Fibroblast of lung (primary cell): ENCODE measurements at regions not wholly inside any gene's neighbourhood (a gene's known extent, or its start where the extent isn't known, plus 50 kb on each side); places are given as distances from the start of the nearest gene placed in this dataset.
A peak's percentile ranks its signal among the peaks of the same experiment; 100 is the strongest.

Source experiments
- DNase-seq, 2 donors: peaks; one replicate each; pipeline versions ENCODE4 v3.0.0 to v3.0.0-alpha.2; 2010; ENCODE audit warnings: low read depth in 2 of 2
- H2AFZ ChIP-seq: 2 replicates; pipeline ENCODE4 v1.5.1; 2012; ENCODE audit warnings: low read length, control low read depth, inconsistent platforms
- H3K27ac ChIP-seq: 2 replicates; pipeline ENCODE4 v1.5.1; 2011; ENCODE audit warnings: low read length, control low read depth; ENCODE audit not compliant: insufficient read depth
- H3K27me3 ChIP-seq: 2 replicates; pipeline ENCODE4 v1.5.1; 2011; ENCODE audit warnings: mild to moderate bottlenecking, low read length; ENCODE audit not compliant: control insufficient read depth, insufficient read depth
- H3K36me3 ChIP-seq: 2 replicates; pipeline ENCODE4 v1.5.1; 2011; ENCODE audit warnings: low read length; ENCODE audit not compliant: control insufficient read depth, insufficient read depth
- H3K4me1 ChIP-seq: 2 replicates; pipeline ENCODE4 v1.5.1; 2011; ENCODE audit warnings: low read length; ENCODE audit not compliant: control insufficient read depth, insufficient read depth; ENCODE audit errors: extremely low read depth
- H3K4me2 ChIP-seq: 2 replicates; pipeline ENCODE4 v1.5.1; 2011; ENCODE audit warnings: low read length, control low read depth; ENCODE audit not compliant: insufficient read depth; ENCODE audit errors: extremely low read depth
- H3K4me3 ChIP-seq, 4 experiments: fragments of 200-600 bp in 1 of 4; sonication (generic) in 1 of 4; replicated peaks in 1 of 4; 2 replicates each; pipeline ENCODE4 v1.5.1; 2011 to 2016; ENCODE audit warnings: low read length in 4 of 4, low read depth in 3 of 4, mild to moderate bottlenecking in 3 of 4, control low read depth in 2 of 4, inconsistent platforms in 1 of 4, mixed read lengths in 1 of 4; ENCODE audit not compliant: insufficient read depth in 1 of 4; ENCODE audit errors: control extremely low read depth in 1 of 4
- H3K79me2 ChIP-seq: 2 replicates; pipeline ENCODE4 v1.5.1; 2012; ENCODE audit warnings: mild to moderate bottlenecking, low read length, inconsistent platforms; ENCODE audit not compliant: control insufficient read depth, insufficient read depth
- H3K9ac ChIP-seq: 2 replicates; pipeline ENCODE4 v1.5.1; 2011; ENCODE audit warnings: mild to moderate bottlenecking, low read length, control low read depth; ENCODE audit not compliant: insufficient read depth
- H3K9me3 ChIP-seq: 2 replicates; pipeline ENCODE4 v1.5.1; 2012; ENCODE audit warnings: low read depth, low read length; ENCODE audit not compliant: control insufficient read depth, insufficient read depth
- H4K20me1 ChIP-seq: 2 replicates; pipeline ENCODE4 v1.5.1; 2011; ENCODE audit warnings: low read length; ENCODE audit not compliant: control insufficient read depth, insufficient read depth; ENCODE audit errors: extremely low read depth
- CTCF ChIP-seq, 2 donors: IDR thresholded peaks in 1 of 2; conservative IDR thresholded peaks in 1 of 2; 1 replicate in 1 of 2; 2 replicates in 1 of 2; pipeline ENCODE4 v1.5.1; 2011 to 2012; ENCODE audit warnings: low read length in 2 of 2, control low read depth in 1 of 2, inconsistent platforms in 1 of 2, low read depth in 1 of 2, mild to moderate bottlenecking in 1 of 2
- EZH2 ChIP-seq: IDR thresholded peaks from 2 replicates; pipeline ENCODE4 v1.5.1; 2012; ENCODE audit warnings: low read length, control low read depth, mild to moderate bottlenecking; ENCODE audit errors: missing control alignments

- Histone ChIP-seq H3K79me2 (no peaks in the 10 kb centered on the region), H3K4me3 (no peak overlapping the region), H3K4me1 (no peaks in the 10 kb centered on the region), H3K27ac (no peak overlapping the region), H3K36me3 (no peaks in the 10 kb centered on the region), H2AFZ (no peak overlapping the region), H3K9ac (no peak overlapping the region), H4K20me1 (no peaks in the 10 kb centered on the region), H3K9me3 (no peaks in the 10 kb centered on the region), H3K4me2 (no peak overlapping the region), H3K27me3 (no peaks in the 10 kb centered on the region)
- TF ChIP-seq EZH2 (no peak), CTCF (conservative IDR thresholded peaks at IDR 0.05 in 1 of 2, IDR thresholded peaks at IDR 0.05 in 1 of 2; ENCODE audit: low read depth in 1 of 2, low read length in 2 of 2) (no peak)
- no peak for DNase-seq
Observed at GRCh38 chr15:46652266-46652665, 1017.4 kb downstream of the SQOR start.

- Histone ChIP-seq H3K27ac (no peak overlapping the region), H3K4me3 (no peak overlapping the region), H3K27me3 (no peaks in the 10 kb centered on the region), H3K36me3 (no peaks in the 10 kb centered on the region), H3K9me3 (no peaks in the 10 kb centered on the region), H2AFZ (no peak overlapping the region), H4K20me1 (no peaks in the 10 kb centered on the region), H3K4me2 (no peak overlapping the region), H3K4me1 (no peaks in the 10 kb centered on the region), H3K79me2 (no peaks in the 10 kb centered on the region), H3K9ac (no peak overlapping the region)
- DNase-seq = peak in 1 of 2 donors; percentile 59
- TF ChIP-seq EZH2 (no peak), CTCF (conservative IDR thresholded peaks at IDR 0.05 in 1 of 2, IDR thresholded peaks at IDR 0.05 in 1 of 2; ENCODE audit: low read depth in 1 of 2, low read length in 2 of 2) (no peak)
Observed at GRCh38 chr15:46654993-46655392, 1020.2 kb downstream of the SQOR start.

GRCh38 chr15:46660096-46660842 lies 1025.4 kb downstream of the SQOR start:
- TF ChIP-seq EZH2 (no peak), CTCF (conservative IDR thresholded peaks at IDR 0.05 in 1 of 2, IDR thresholded peaks at IDR 0.05 in 1 of 2; ENCODE audit: low read depth in 1 of 2, low read length in 2 of 2) (no peak)
- no peaks in the 10 kb centered on the region for H4K20me1 ChIP-seq
- no peak overlapping the region for H3K4me3 ChIP-seq
- H3K27me3 ChIP-seq = no peaks in the 10 kb centered on the region
- no peak overlapping the region for H3K9ac ChIP-seq
- H3K9me3 ChIP-seq = no peaks in the 10 kb centered on the region
- H3K27ac ChIP-seq = no peak overlapping the region
- H3K4me1 ChIP-seq = no peaks in the 10 kb centered on the region
- H3K4me2 ChIP-seq = no peak overlapping the region
- DNase-seq = no peak
- no peak overlapping the region for H2AFZ ChIP-seq
- no peaks in the 10 kb centered on the region for H3K79me2 ChIP-seq
- no peaks in the 10 kb centered on the region for H3K36me3 ChIP-seq
